ENCODE measurements at regions not wholly inside any gene's neighbourhood (a gene's known extent, or its start where the extent isn't known, plus 50 kb on each side); places are given as distances from the start of the nearest gene placed in this dataset.

- no peak for DNase-seq (ENCODE audit: low read depth in 2 of 2)
- H3K4me3 ChIP-seq (replicated peaks in 1 of 2; ENCODE audit: low read depth in 2 of 2, low read length in 2 of 2): no peak overlapping the region
- no peak for TF ChIP-seq CTCF (IDR thresholded peaks at IDR 0.05; ENCODE audit: low read depth, low read length)
Observed at GRCh38 chr7:22676385-22676784, 50.6 kb upstream of the IL6 start.

GRCh38 chr7:22675917-22676343 is 51.1 kb upstream of the IL6 start:
- DNase-seq (ENCODE audit: low read depth in 2 of 2): peak; percentile 56 to 65
- no peak for TF ChIP-seq CTCF (IDR thresholded peaks at IDR 0.05; ENCODE audit: low read depth, low read length)
- no peak overlapping the region for H3K4me3 ChIP-seq (replicated peaks in 1 of 2; ENCODE audit: low read depth in 2 of 2, low read length in 2 of 2)

GRCh38 chr7:22675421-22675820 is 51.6 kb upstream of the IL6 start:
- TF ChIP-seq CTCF (IDR thresholded peaks at IDR 0.05; ENCODE audit: low read depth, low read length): no peak
- peak; percentile 36 to 65 for DNase-seq (ENCODE audit: low read depth in 2 of 2)
- no peak overlapping the region for H3K4me3 ChIP-seq (replicated peaks in 1 of 2; ENCODE audit: low read depth in 2 of 2, low read length in 2 of 2)

- DNase-seq (ENCODE audit: low read depth in 2 of 2): no peak
Observed at GRCh38 chr7:22672846-22673680, 53.9 kb upstream of the IL6 start.

GRCh38 chr7:22671177-22671879 is 55.7 kb upstream of the IL6 start:
- TF ChIP-seq CTCF (IDR thresholded peaks at IDR 0.05; ENCODE audit: low read depth, low read length): no peak
- DNase-seq (ENCODE audit: low read depth in 2 of 2): peak in 1 of 2 donors; percentile 46
- H3K4me3 ChIP-seq (replicated peaks in 1 of 2; ENCODE audit: low read depth in 2 of 2, low read length in 2 of 2): no peak overlapping the region

More at GRCh38 chr7:22672846-22673680, 53.9 kb upstream of the IL6 start:
- no peak for TF ChIP-seq CTCF (IDR thresholded peaks at IDR 0.05; ENCODE audit: low read depth, low read length)
- no peak overlapping the region for H3K4me3 ChIP-seq (replicated peaks in 1 of 2; ENCODE audit: low read depth in 2 of 2, low read length in 2 of 2)

- no peak overlapping the region for H3K4me3 ChIP-seq (replicated peaks in 1 of 2; ENCODE audit: low read depth in 2 of 2, low read length in 2 of 2)
- no peak for TF ChIP-seq CTCF (IDR thresholded peaks at IDR 0.05; ENCODE audit: low read depth, low read length)
- DNase-seq (ENCODE audit: low read depth in 2 of 2): no peak
Observed at GRCh38 chr7:22670422-22670815, 56.6 kb upstream of the IL6 start.
